WTC11 (cell line): ENCODE measurements at regions not wholly inside any gene's neighbourhood (a gene's known extent, or its start where the extent isn't known, plus 50 kb on each side); places are given as distances from the start of the nearest gene placed in this dataset.

ENCODE experiments used
- ATAC-seq: fragments of 200-7000 bp; cut with Tn5 transposase; 2 replicates; pipeline ENCODE4 v1.10.0; 2021; ENCODE audit warnings: mild to moderate bottlenecking, moderate library complexity
- CTCF ChIA-PET: fragments of 300-600 bp; sonication (Branson Sonifier 250); formaldehyde crosslinking; loops from one replicate; lab custom pipeline; 2021; ENCODE audit warnings: antibody characterized with exemption; lab: Charles Lee
- POLR2A ChIA-PET: fragments of 350-600 bp; sonication (Branson Sonifier 250); formaldehyde crosslinking; loops from one replicate; lab custom pipeline; 2021; ENCODE audit warnings: antibody characterized with exemption; lab: Charles Lee
- DNase-seq: peaks from one replicate; pipeline ENCODE4 v3.0.0; 2021; ENCODE audit warnings: low spot score
- H3K27ac Mint-ChIP-seq: 2 replicates; pipeline ENCODE4 v1.8.0; 2021; ENCODE audit warnings: mixed read lengths
- H3K27me3 Mint-ChIP-seq: 2 replicates; pipeline ENCODE4 v1.8.0; 2021; ENCODE audit warnings: low read depth, mild to moderate bottlenecking, moderate library complexity, mixed read lengths
- H3K36me3 Mint-ChIP-seq: 2 replicates; pipeline ENCODE4 v1.8.0; 2021; ENCODE audit warnings: mixed read lengths
- H3K4me1 Mint-ChIP-seq: 2 replicates; pipeline ENCODE4 v1.8.0; 2022; ENCODE audit warnings: mixed read lengths
- H3K4me3 Mint-ChIP-seq: 2 replicates; pipeline ENCODE4 v1.8.0; 2021; ENCODE audit warnings: mild to moderate bottlenecking, moderate library complexity, mixed read lengths
- H3K9me3 Mint-ChIP-seq: 2 replicates; pipeline ENCODE4 v1.8.0; 2021; ENCODE audit warnings: mixed read lengths
- ESRRA ChIP-seq: sonication (generic); formaldehyde crosslinking; IDR thresholded peaks from 2 replicates; pipeline ENCODE4 v1.8.1; 2022; ENCODE audit warnings: mild to moderate bottlenecking, missing genetic modification reagents, borderline replicate concordance
- ETV6 ChIP-seq: sonication (generic); formaldehyde crosslinking; IDR thresholded peaks from 2 replicates; pipeline ENCODE4 v1.8.1; 2022; ENCODE audit warnings: mild to moderate bottlenecking, missing genetic modification reagents
- GABPB1 ChIP-seq: sonication (generic); formaldehyde crosslinking; IDR thresholded peaks from 2 replicates; pipeline ENCODE4 v1.8.1; 2023; ENCODE audit warnings: mild to moderate bottlenecking, missing genetic modification reagents
- GTF2I ChIP-seq: fragments of 250-450 bp; sonication (Bioruptor Pico); conservative IDR thresholded peaks from 2 replicates; pipeline ENCODE4 v1.4.0; 2021; ENCODE audit warnings: mild to moderate bottlenecking
- IRF2 ChIP-seq: sonication (generic); formaldehyde crosslinking; IDR thresholded peaks from 2 replicates; pipeline ENCODE4 v1.8.0; 2022; ENCODE audit warnings: low read depth, missing genetic modification reagents, borderline replicate concordance
- MYBL2 ChIP-seq: sonication (generic); formaldehyde crosslinking; IDR thresholded peaks from 2 replicates; pipeline ENCODE4 v1.8.1; 2023; ENCODE audit warnings: mild to moderate bottlenecking, moderate library complexity, missing genetic modification reagents
- NFE2L1 ChIP-seq: sonication (generic); formaldehyde crosslinking; IDR thresholded peaks from 2 replicates; pipeline ENCODE4 v1.8.1; 2023; ENCODE audit warnings: missing genetic modification reagents
- NR1H2 ChIP-seq: sonication (generic); formaldehyde crosslinking; IDR thresholded peaks from 2 replicates; pipeline ENCODE4 v1.9.0; 2021; ENCODE audit warnings: mild to moderate bottlenecking, moderate library complexity, missing genetic modification reagents
- TCF7 ChIP-seq: sonication (generic); formaldehyde crosslinking; IDR thresholded peaks from 2 replicates; pipeline ENCODE4 v1.8.0; 2022; ENCODE audit warnings: mild to moderate bottlenecking, low read depth, missing genetic modification reagents, moderate library complexity
- TP53 ChIP-seq: sonication (generic); formaldehyde crosslinking; IDR thresholded peaks from 2 replicates; pipeline ENCODE4 v1.8.1; 2023; ENCODE audit warnings: mild to moderate bottlenecking, missing genetic modification reagents
- USF1 ChIP-seq: sonication (generic); formaldehyde crosslinking; IDR thresholded peaks from 2 replicates; pipeline ENCODE4 v1.8.0; 2022; ENCODE audit warnings: mild to moderate bottlenecking, missing genetic modification reagents
- ZNF138 ChIP-seq: sonication (generic); formaldehyde crosslinking; conservative IDR thresholded peaks from 2 replicates; pipeline ENCODE4 v1.8.1; 2022; ENCODE audit warnings: mild to moderate bottlenecking, moderate library complexity, missing genetic modification reagents
- ZNF232 ChIP-seq: sonication (generic); formaldehyde crosslinking; IDR thresholded peaks from 2 replicates; pipeline ENCODE4 v1.8.0; 2022; ENCODE audit warnings: mild to moderate bottlenecking, missing genetic modification reagents
- ZNF263 ChIP-seq: sonication (generic); formaldehyde crosslinking; IDR thresholded peaks from 2 replicates; pipeline ENCODE4 v1.8.1; 2022; ENCODE audit warnings: low read depth, mild to moderate bottlenecking, moderate library complexity, missing genetic modification reagents
- ZNF317 ChIP-seq: sonication (generic); formaldehyde crosslinking; IDR thresholded peaks from 2 replicates; pipeline ENCODE4 v1.8.1; 2023; ENCODE audit warnings: low read depth, mild to moderate bottlenecking, moderate library complexity, missing genetic modification reagents, borderline replicate concordance
- TF ChIP-seq, protein P1 (sequence below): fragments of 250-450 bp; sonication (Bioruptor Pico); IDR thresholded peaks from 2 replicates; pipeline ENCODE4 v1.9.0; 2021; ENCODE audit warnings: mild to moderate bottlenecking

DNA sequence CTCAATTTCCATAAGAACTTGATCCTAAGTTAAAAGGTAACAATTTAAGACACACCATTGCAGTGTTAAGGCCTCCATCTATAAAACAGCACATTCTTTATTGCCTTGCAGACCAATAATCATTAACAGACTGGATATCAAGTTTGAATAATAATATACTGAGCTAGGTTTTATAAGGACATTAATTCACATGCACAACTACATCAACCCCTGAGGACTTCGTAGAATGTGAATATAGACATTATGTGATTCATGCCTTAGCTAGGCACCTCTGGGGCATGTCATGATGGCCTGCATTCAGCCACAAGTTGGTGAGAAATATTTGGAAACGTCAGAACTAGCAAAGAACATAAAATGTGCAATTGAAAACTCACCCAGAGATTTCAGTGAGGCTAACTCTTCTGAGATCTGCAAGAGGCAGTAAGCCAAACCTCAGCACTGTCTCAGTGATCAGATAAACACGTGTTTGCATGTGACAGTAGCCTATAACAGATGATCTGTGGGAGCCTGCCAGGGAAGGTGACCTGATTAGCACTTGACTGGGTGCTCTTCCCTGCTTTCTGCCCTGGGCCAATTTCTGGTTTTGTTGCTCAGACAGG, 492.2 kb downstream of the FLRT2 start:
- no peak for TF ChIP-seq MYBL2 (CRISPR knock-in tag)
- no peak for TF ChIP-seq USF1 (CRISPR knock-in tag)
- no peak for TF ChIP-seq ESRRA (CRISPR knock-in tag)
- no peak for TF ChIP-seq TCF7
- TF ChIP-seq ETV6 = no peak
- TF ChIP-seq, all 79 proteins: peak for 0
- no peak overlapping the region for H3K27ac Mint-ChIP-seq
- no peak for DNase-seq
- ATAC-seq = 0 out of 2 replicates have a peak, but pooled peaks have one; percentile 18
- no peaks in the 10 kb centered on the region for H3K27me3 Mint-ChIP-seq
- CTCF ChIA-PET = no interaction called here
- POLR2A ChIA-PET = no interaction called here
- no peaks in the 10 kb centered on the region for H3K4me1 Mint-ChIP-seq
- peaks cover 3% of the 10 kb centered on the region for H3K9me3 Mint-ChIP-seq
- no peaks in the 10 kb centered on the region for H3K36me3 Mint-ChIP-seq
- H3K4me3 Mint-ChIP-seq = no peak overlapping the region

GRCh38 chr14:86020841-86021240, 490.9 kb downstream of the FLRT2 start:
- no peak overlapping the region for H3K4me3 Mint-ChIP-seq
- H3K27ac Mint-ChIP-seq = no peak overlapping the region
- ChIA-PET CTCF (no interaction called here), POLR2A (no interaction called here)
- H3K9me3 Mint-ChIP-seq = peaks cover 3% of the 10 kb centered on the region
- ATAC-seq (no peak), DNase-seq (no peak)
- H3K27me3 Mint-ChIP-seq = no peaks in the 10 kb centered on the region
- H3K36me3 Mint-ChIP-seq = no peaks in the 10 kb centered on the region
- no peaks in the 10 kb centered on the region for H3K4me1 Mint-ChIP-seq
- TF ChIP-seq ZNF232 (CRISPR knock-in tag) = no peak
- TF ChIP-seq, protein P1, sequence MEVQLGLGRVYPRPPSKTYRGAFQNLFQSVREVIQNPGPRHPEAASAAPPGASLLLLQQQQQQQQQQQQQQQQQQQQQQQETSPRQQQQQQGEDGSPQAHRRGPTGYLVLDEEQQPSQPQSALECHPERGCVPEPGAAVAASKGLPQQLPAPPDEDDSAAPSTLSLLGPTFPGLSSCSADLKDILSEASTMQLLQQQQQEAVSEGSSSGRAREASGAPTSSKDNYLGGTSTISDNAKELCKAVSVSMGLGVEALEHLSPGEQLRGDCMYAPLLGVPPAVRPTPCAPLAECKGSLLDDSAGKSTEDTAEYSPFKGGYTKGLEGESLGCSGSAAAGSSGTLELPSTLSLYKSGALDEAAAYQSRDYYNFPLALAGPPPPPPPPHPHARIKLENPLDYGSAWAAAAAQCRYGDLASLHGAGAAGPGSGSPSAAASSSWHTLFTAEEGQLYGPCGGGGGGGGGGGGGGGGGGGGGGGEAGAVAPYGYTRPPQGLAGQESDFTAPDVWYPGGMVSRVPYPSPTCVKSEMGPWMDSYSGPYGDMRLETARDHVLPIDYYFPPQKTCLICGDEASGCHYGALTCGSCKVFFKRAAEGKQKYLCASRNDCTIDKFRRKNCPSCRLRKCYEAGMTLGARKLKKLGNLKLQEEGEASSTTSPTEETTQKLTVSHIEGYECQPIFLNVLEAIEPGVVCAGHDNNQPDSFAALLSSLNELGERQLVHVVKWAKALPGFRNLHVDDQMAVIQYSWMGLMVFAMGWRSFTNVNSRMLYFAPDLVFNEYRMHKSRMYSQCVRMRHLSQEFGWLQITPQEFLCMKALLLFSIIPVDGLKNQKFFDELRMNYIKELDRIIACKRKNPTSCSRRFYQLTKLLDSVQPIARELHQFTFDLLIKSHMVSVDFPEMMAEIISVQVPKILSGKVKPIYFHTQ (CRISPR knock-in tag) = no peak

GRCh38 chr14:86015941-86016340, 486.0 kb downstream of the FLRT2 start:
- DNase-seq = no peak
- POLR2A ChIA-PET = no interaction called here
- no peak for TF ChIP-seq TP53 (CRISPR knock-in tag)
- no peak for TF ChIP-seq ZNF138 (CRISPR knock-in tag)
- TF ChIP-seq GABPB1 = no peak
- no peak for TF ChIP-seq GTF2I (CRISPR knock-in tag)
- TF ChIP-seq, protein P1 (CRISPR knock-in tag) = no peak
- no peak for TF ChIP-seq IRF2 (CRISPR knock-in tag)
- TF ChIP-seq ZNF317 (CRISPR knock-in tag) = no peak
- TF ChIP-seq ZNF263 = no peak
- TF ChIP-seq NR1H2 (CRISPR knock-in tag) = no peak
- no peak for TF ChIP-seq NFE2L1 (CRISPR knock-in tag)
- CTCF ChIA-PET = no interaction called here
- Mint-ChIP-seq H3K9me3 (no peaks in the 10 kb centered on the region; the same call in 1 of the 2 replicates), H3K4me1 (peaks cover 10% of the 10 kb centered on the region), H3K27ac (no peak overlapping the region), H3K4me3 (no peak overlapping the region), H3K36me3 (no peaks in the 10 kb centered on the region), H3K27me3 (no peaks in the 10 kb centered on the region)
- no peak for ATAC-seq
